ENCODE measurements at regions not wholly inside any gene's neighbourhood (a gene's known extent, or its start where the extent isn't known, plus 50 kb on each side); places are given as distances from the start of the nearest gene placed in this dataset.

GRCh38 chr2:5145801-5146200, 546.4 kb upstream of the SOX11 start:
- H3K18ac ChIP-seq (ENCODE audit: low read length), result no peak overlapping the region
- H3K4me1 ChIP-seq (ENCODE audit: control insufficient read depth in 2 of 2, insufficient read depth in 1 of 2, low read depth in 1 of 2, low read length in 2 of 2), result no peaks in the 10 kb centered on the region
- no peaks in the 10 kb centered on the region for H3K79me1 ChIP-seq (ENCODE audit: low read depth, low read length)
- H2AFZ ChIP-seq (ENCODE audit: low read length), result no peak overlapping the region
- H3K4ac ChIP-seq (ENCODE audit: low read length), result no peak overlapping the region
- no peak overlapping the region for H4K8ac ChIP-seq (ENCODE audit: low read depth, low read length)
- no peaks in the 10 kb centered on the region for H3K9me3 ChIP-seq (replicated peaks in 1 of 2; ENCODE audit: control insufficient read depth in 2 of 2, insufficient read depth in 1 of 2, low read depth in 1 of 2, low read length in 2 of 2)
- no peak overlapping the region for H2AK5ac ChIP-seq (ENCODE audit: low read depth, low read length)
- H3K14ac ChIP-seq (ENCODE audit: low read length), result no peak overlapping the region
- no peak overlapping the region for H4K91ac ChIP-seq (ENCODE audit: low read depth, low read length, poor library complexity)
- no peak overlapping the region for H2BK12ac ChIP-seq (ENCODE audit: low read length)
- no peaks in the 10 kb centered on the region for H3K27me3 ChIP-seq (ENCODE audit: control insufficient read depth in 3 of 3, insufficient read depth in 3 of 3, low read depth in 1 of 3, low read length in 3 of 3)
- no peak overlapping the region for H3K23ac ChIP-seq (ENCODE audit: low read depth, low read length, poor library complexity)
- no peaks in the 10 kb centered on the region for H3K36me3 ChIP-seq (replicated peaks in 1 of 2; ENCODE audit: control insufficient read depth in 2 of 2, insufficient read depth in 2 of 2, low read length in 2 of 2)
- no peak overlapping the region for H3K4me2 ChIP-seq (ENCODE audit: insufficient read depth, low read length, poor library complexity, severe bottlenecking)
- H3K4me3 ChIP-seq (ENCODE audit: low read length in 2 of 2), result no peak overlapping the region
- H2BK15ac ChIP-seq (ENCODE audit: low read length), result no peak overlapping the region
- DNase-seq (ENCODE audit: low spot score), result no peak
- H2BK120ac ChIP-seq (ENCODE audit: low read depth, low read length), result no peak overlapping the region
- H3K27ac ChIP-seq (replicated peaks; ENCODE audit: low read length), result no peak overlapping the region
- no peak overlapping the region for H2BK5ac ChIP-seq (ENCODE audit: low read length)
- H3K9ac ChIP-seq (ENCODE audit: low read depth, low read length, poor library complexity), result no peak overlapping the region
- WGBS, 2 donors (ENCODE audit: extremely low coverage in 2 of 2, insufficient read length in 2 of 2, insufficient replicate concordance in 1 of 2), result no CpG with 5 or more reads among the region's 4 CpGs

GRCh38 chr2:5148392-5149085, 543.6 kb upstream of the SOX11 start:
- Histone ChIP-seq H2AFZ (ENCODE audit: low read length) (no peak overlapping the region), H3K36me3 (replicated peaks in 1 of 2; ENCODE audit: control insufficient read depth in 2 of 2, insufficient read depth in 2 of 2, low read length in 2 of 2) (no peaks in the 10 kb centered on the region), H2BK12ac (ENCODE audit: low read length) (no peak overlapping the region), H3K9me3 (replicated peaks in 1 of 2; ENCODE audit: control insufficient read depth in 2 of 2, insufficient read depth in 1 of 2, low read depth in 1 of 2, low read length in 2 of 2) (peaks cover 0 to 3% of the 10 kb centered on the region in 2 donors), H2BK120ac (ENCODE audit: low read depth, low read length) (no peak overlapping the region), H3K14ac (ENCODE audit: low read length) (no peak overlapping the region), H2BK15ac (ENCODE audit: low read length) (no peak overlapping the region), H3K4me1 (ENCODE audit: control insufficient read depth in 2 of 2, insufficient read depth in 1 of 2, low read depth in 1 of 2, low read length in 2 of 2) (no peaks in the 10 kb centered on the region), H4K91ac (ENCODE audit: low read depth, low read length, poor library complexity) (no peak overlapping the region), H3K18ac (ENCODE audit: low read length) (no peak overlapping the region), H3K4me3 (ENCODE audit: low read length in 2 of 2) (no peak overlapping the region), H2BK5ac (ENCODE audit: low read length) (no peak overlapping the region), H2AK5ac (ENCODE audit: low read depth, low read length) (no peak overlapping the region), H3K27ac (replicated peaks; ENCODE audit: low read length) (no peak overlapping the region), H4K8ac (ENCODE audit: low read depth, low read length) (no peak overlapping the region), H3K4ac (ENCODE audit: low read length) (no peak overlapping the region), H3K27me3 (ENCODE audit: control insufficient read depth in 3 of 3, insufficient read depth in 3 of 3, low read depth in 1 of 3, low read length in 3 of 3) (no peaks in the 10 kb centered on the region), H3K79me1 (ENCODE audit: low read depth, low read length) (peaks cover 2% of the 10 kb centered on the region), H3K9ac (ENCODE audit: low read depth, low read length, poor library complexity) (no peak overlapping the region), H3K23ac (ENCODE audit: low read depth, low read length, poor library complexity) (no peak overlapping the region), H3K4me2 (ENCODE audit: insufficient read depth, low read length, poor library complexity, severe bottlenecking) (no peak overlapping the region)
- no CpG with 5 or more reads among the region's 5 CpGs for WGBS, 2 donors (ENCODE audit: extremely low coverage in 2 of 2, insufficient read length in 2 of 2, insufficient replicate concordance in 1 of 2)
- DNase-seq (ENCODE audit: low spot score), result no peak

- Histone ChIP-seq H3K4ac (ENCODE audit: low read length) (no peak overlapping the region), H3K9ac (ENCODE audit: low read depth, low read length, poor library complexity) (no peak overlapping the region), H2BK15ac (ENCODE audit: low read length) (no peak overlapping the region), H3K9me3 (replicated peaks in 1 of 2; ENCODE audit: control insufficient read depth in 2 of 2, insufficient read depth in 1 of 2, low read depth in 1 of 2, low read length in 2 of 2) (peaks cover 0 to 3% of the 10 kb centered on the region in 2 donors), H3K27me3 (ENCODE audit: control insufficient read depth in 3 of 3, insufficient read depth in 3 of 3, low read depth in 1 of 3, low read length in 3 of 3) (no peaks in the 10 kb centered on the region), H3K18ac (ENCODE audit: low read length) (no peak overlapping the region), H2AK5ac (ENCODE audit: low read depth, low read length) (no peak overlapping the region), H2BK120ac (ENCODE audit: low read depth, low read length) (no peak overlapping the region), H3K4me1 (ENCODE audit: control insufficient read depth in 2 of 2, insufficient read depth in 1 of 2, low read depth in 1 of 2, low read length in 2 of 2) (no peaks in the 10 kb centered on the region), H3K36me3 (replicated peaks in 1 of 2; ENCODE audit: control insufficient read depth in 2 of 2, insufficient read depth in 2 of 2, low read length in 2 of 2) (no peaks in the 10 kb centered on the region), H3K27ac (replicated peaks; ENCODE audit: low read length) (no peak overlapping the region), H4K91ac (ENCODE audit: low read depth, low read length, poor library complexity) (no peak overlapping the region), H4K8ac (ENCODE audit: low read depth, low read length) (no peak overlapping the region), H3K23ac (ENCODE audit: low read depth, low read length, poor library complexity) (no peak overlapping the region), H2AFZ (ENCODE audit: low read length) (no peak overlapping the region), H3K4me3 (ENCODE audit: low read length in 2 of 2) (no peak overlapping the region), H3K79me1 (ENCODE audit: low read depth, low read length) (peaks cover 2% of the 10 kb centered on the region), H3K14ac (ENCODE audit: low read length) (no peak overlapping the region), H2BK5ac (ENCODE audit: low read length) (no peak overlapping the region), H2BK12ac (ENCODE audit: low read length) (no peak overlapping the region), H3K4me2 (ENCODE audit: insufficient read depth, low read length, poor library complexity, severe bottlenecking) (no peak overlapping the region)
- no CpG with 5 or more reads among the region's 5 CpGs for WGBS, 2 donors (ENCODE audit: extremely low coverage in 2 of 2, insufficient read length in 2 of 2, insufficient replicate concordance in 1 of 2)
- DNase-seq (ENCODE audit: low spot score), result no peak
These were observed 541.3 kb upstream of the SOX11 start for GRCh38 chr2:5150871-5151270.

GRCh38 chr2:5164776-5165525, 527.2 kb upstream of the SOX11 start:
- Histone ChIP-seq H2AK5ac (ENCODE audit: low read depth, low read length) (no peak overlapping the region), H3K4ac (ENCODE audit: low read length) (no peak overlapping the region), H2BK15ac (ENCODE audit: low read length) (no peak overlapping the region), H4K91ac (ENCODE audit: low read depth, low read length, poor library complexity) (no peak overlapping the region), H3K36me3 (replicated peaks in 1 of 2; ENCODE audit: control insufficient read depth in 2 of 2, insufficient read depth in 2 of 2, low read length in 2 of 2) (no peaks in the 10 kb centered on the region), H3K27me3 (ENCODE audit: control insufficient read depth in 3 of 3, insufficient read depth in 3 of 3, low read depth in 1 of 3, low read length in 3 of 3) (no peaks in the 10 kb centered on the region), H3K18ac (ENCODE audit: low read length) (no peak overlapping the region), H3K9me3 (replicated peaks in 1 of 2; ENCODE audit: control insufficient read depth in 2 of 2, insufficient read depth in 1 of 2, low read depth in 1 of 2, low read length in 2 of 2) (peaks cover 0 to 1% of the 10 kb centered on the region in 2 donors), H3K4me2 (ENCODE audit: insufficient read depth, low read length, poor library complexity, severe bottlenecking) (no peak overlapping the region), H2BK120ac (ENCODE audit: low read depth, low read length) (no peak overlapping the region), H2BK12ac (ENCODE audit: low read length) (no peak overlapping the region), H2BK5ac (ENCODE audit: low read length) (no peak overlapping the region), H4K8ac (ENCODE audit: low read depth, low read length) (no peak overlapping the region), H3K14ac (ENCODE audit: low read length) (no peak overlapping the region), H3K4me3 (ENCODE audit: low read length in 2 of 2) (no peak overlapping the region), H3K4me1 (ENCODE audit: control insufficient read depth in 2 of 2, insufficient read depth in 1 of 2, low read depth in 1 of 2, low read length in 2 of 2) (no peaks in the 10 kb centered on the region), H3K9ac (ENCODE audit: low read depth, low read length, poor library complexity) (no peak overlapping the region), H3K23ac (ENCODE audit: low read depth, low read length, poor library complexity) (no peak overlapping the region), H3K79me1 (ENCODE audit: low read depth, low read length) (no peaks in the 10 kb centered on the region), H2AFZ (ENCODE audit: low read length) (peak overlapping the region; percentile 9), H3K27ac (replicated peaks; ENCODE audit: low read length) (no peak overlapping the region)
- no peak for DNase-seq (ENCODE audit: low spot score)
- no CpG with 5 or more reads among the region's 3 CpGs for WGBS, 2 donors (ENCODE audit: extremely low coverage in 2 of 2, insufficient read length in 2 of 2, insufficient replicate concordance in 1 of 2)
